Activated CD8-positive, alpha-beta memory T cell treated with anti-CD3 and anti-CD28 coated beads, Interleukin-2, amount 10 ng/mL, durations not matched to agents 7 days and 5 days (primary cell): ENCODE measurements at regions not wholly inside any gene's neighbourhood (a gene's known extent, or its start where the extent isn't known, plus 50 kb on each side); places are given as distances from the start of the nearest gene placed in this dataset.

Experiments
- ATAC-seq: fragments of 150-1000 bp; cut with Tn5 transposase; one replicate; pipeline ENCODE4 v1.10.0; 2021; ENCODE audit warnings: moderate library complexity
- CTCF ChIA-PET: fragments of 350-600 bp; sonication (Branson Sonifier 250); formaldehyde crosslinking; loops from one replicate; lab custom pipeline; 2021; ENCODE audit warnings: antibody characterized with exemption; lab: Charles Lee
- DNase-seq: peaks from one replicate; pipeline ENCODE4 v3.0.0-alpha.2; 2020
- H3K27ac Mint-ChIP-seq: one replicate; pipeline ENCODE4 v1.8.0; 2021; ENCODE audit warnings: mild to moderate bottlenecking, mixed read lengths
- H3K27me3 Mint-ChIP-seq: one replicate; pipeline ENCODE4 v1.8.0; 2021; ENCODE audit warnings: mixed read lengths
- H3K36me3 Mint-ChIP-seq: one replicate; pipeline ENCODE4 v1.8.0; 2021; ENCODE audit warnings: mild to moderate bottlenecking, mixed read lengths
- H3K4me1 Mint-ChIP-seq: one replicate; pipeline ENCODE4 v1.8.0; 2021; ENCODE audit warnings: mixed read lengths
- H3K4me3 Mint-ChIP-seq: one replicate; pipeline ENCODE4 v1.8.0; 2021; ENCODE audit warnings: mild to moderate bottlenecking, moderate library complexity, mixed read lengths
- H3K9me3 Mint-ChIP-seq: one replicate; pipeline ENCODE4 v1.8.0; 2022; ENCODE audit warnings: low read depth, mixed read lengths

DNA sequence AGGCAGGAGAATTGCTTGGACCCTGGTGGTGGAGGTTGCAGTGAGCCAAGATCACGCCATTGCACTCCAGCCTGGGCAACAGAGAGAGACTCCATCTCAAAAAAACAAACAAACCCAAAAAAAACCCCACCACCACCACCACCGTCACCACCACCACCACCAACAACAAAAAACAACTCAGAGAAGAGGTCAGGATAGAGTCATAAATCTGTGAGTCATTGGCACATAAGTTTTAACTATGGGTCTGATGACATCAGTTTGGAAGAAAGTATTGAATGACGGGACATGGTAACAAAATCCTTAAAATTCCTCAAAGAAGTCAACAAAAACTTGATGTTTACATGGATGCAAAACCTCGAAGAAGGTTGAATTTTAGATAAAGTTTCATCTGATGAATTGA lies 288.0 kb upstream of the SFRP2 start:
- no peaks in the 10 kb centered on the region for H3K27me3 Mint-ChIP-seq
- H3K4me1 Mint-ChIP-seq: no peaks in the 10 kb centered on the region
- H3K4me3 Mint-ChIP-seq: no peak overlapping the region
- H3K36me3 Mint-ChIP-seq: no peaks in the 10 kb centered on the region
- H3K9me3 Mint-ChIP-seq: no peaks in the 10 kb centered on the region
- no peak overlapping the region for H3K27ac Mint-ChIP-seq
- DNase-seq (no peak), ATAC-seq (no peak)
- CTCF ChIA-PET: no interaction called here

DNA sequence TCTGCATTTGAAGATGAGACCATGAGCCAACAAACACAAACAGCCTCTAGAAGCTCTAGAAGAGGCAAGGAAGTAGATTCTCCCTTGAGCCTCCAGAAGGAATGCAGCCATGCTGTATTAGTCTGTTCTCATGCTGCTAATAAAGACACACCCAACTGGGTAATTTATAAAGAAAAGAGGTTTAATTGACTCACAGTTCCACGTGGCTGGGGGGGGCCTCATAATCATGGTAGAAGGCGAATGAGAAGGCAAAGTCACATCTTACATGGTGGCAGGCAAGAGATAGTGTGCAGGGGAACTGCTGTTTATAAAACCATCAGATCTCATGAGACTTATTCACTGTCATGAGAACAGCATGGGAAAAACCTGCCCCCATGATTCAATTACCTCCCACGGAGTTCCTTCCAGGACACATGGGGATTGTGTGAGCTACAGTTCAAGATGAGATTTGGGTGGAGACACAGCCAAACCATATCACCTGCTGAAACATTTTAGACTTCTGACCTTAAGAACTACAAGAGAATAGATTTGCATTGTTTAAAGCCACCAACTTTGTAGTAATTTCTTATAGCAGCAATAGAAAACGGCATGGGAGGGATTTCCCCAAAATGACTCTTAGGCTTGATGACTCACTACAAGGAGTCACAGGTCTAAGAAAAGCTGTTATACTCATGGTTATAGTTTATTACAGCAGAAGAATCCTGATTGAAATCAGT lies 284.4 kb upstream of the SFRP2 start:
- no peak for ATAC-seq
- H3K4me3 Mint-ChIP-seq: no peak overlapping the region
- CTCF ChIA-PET: no interaction called here

DNA sequence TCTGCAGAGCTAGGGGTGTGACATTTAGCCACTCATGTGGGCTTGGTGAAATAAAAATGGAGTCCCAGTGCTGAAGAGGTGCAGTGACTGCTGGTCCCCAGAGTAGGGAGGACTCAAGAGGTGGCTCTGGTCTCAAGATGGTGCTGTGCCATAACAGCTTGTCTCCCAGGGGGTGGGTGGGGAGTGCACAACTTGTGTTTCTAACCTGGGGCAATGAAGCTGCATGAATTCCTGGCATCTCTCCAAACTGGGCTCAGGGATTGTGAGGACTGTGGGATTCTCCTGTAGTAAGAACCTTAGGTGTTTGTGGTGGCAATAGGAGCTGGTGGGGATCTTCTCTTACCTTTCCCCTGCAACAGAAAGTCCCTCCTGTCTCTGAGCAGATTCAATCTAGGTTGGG lies 278.9 kb upstream of the SFRP2 start:
- Mint-ChIP-seq H3K27me3 (no peaks in the 10 kb centered on the region), H3K4me1 (no peaks in the 10 kb centered on the region), H3K36me3 (no peaks in the 10 kb centered on the region), H3K27ac (no peak overlapping the region), H3K9me3 (peaks cover 2% of the 10 kb centered on the region), H3K4me3 (no peak overlapping the region)
- no peak for DNase-seq
- ATAC-seq: no peak
- CTCF ChIA-PET: no interaction called here

More for the DNA sequence above, 284.4 kb upstream of the SFRP2 start:
- H3K27me3 Mint-ChIP-seq: no peaks in the 10 kb centered on the region
- H3K4me1 Mint-ChIP-seq: no peaks in the 10 kb centered on the region
- no peak for DNase-seq
- no peaks in the 10 kb centered on the region for H3K9me3 Mint-ChIP-seq
- no peaks in the 10 kb centered on the region for H3K36me3 Mint-ChIP-seq
- H3K27ac Mint-ChIP-seq: no peak overlapping the region

- no peak for ATAC-seq
- H3K4me3 Mint-ChIP-seq: no peak overlapping the region
- H3K27me3 Mint-ChIP-seq: no peaks in the 10 kb centered on the region
- no peaks in the 10 kb centered on the region for H3K4me1 Mint-ChIP-seq
- CTCF ChIA-PET: no interaction called here
- DNase-seq: no peak
- H3K36me3 Mint-ChIP-seq: no peaks in the 10 kb centered on the region
- no peak overlapping the region for H3K27ac Mint-ChIP-seq
- H3K9me3 Mint-ChIP-seq: peaks cover 2% of the 10 kb centered on the region
These were observed 276.5 kb upstream of the SFRP2 start for GRCh38 chr4:154065368-154065767.

- H3K9me3 Mint-ChIP-seq: peaks cover 2% of the 10 kb centered on the region
- no peaks in the 10 kb centered on the region for H3K4me1 Mint-ChIP-seq
- no peak overlapping the region for H3K4me3 Mint-ChIP-seq
- CTCF ChIA-PET: no interaction called here
- no peak overlapping the region for H3K27ac Mint-ChIP-seq
- DNase-seq (no peak), ATAC-seq (no peak)
- H3K36me3 Mint-ChIP-seq: no peaks in the 10 kb centered on the region
- H3K27me3 Mint-ChIP-seq: no peaks in the 10 kb centered on the region
These were observed 275.4 kb upstream of the SFRP2 start for GRCh38 chr4:154064244-154064643.

DNA sequence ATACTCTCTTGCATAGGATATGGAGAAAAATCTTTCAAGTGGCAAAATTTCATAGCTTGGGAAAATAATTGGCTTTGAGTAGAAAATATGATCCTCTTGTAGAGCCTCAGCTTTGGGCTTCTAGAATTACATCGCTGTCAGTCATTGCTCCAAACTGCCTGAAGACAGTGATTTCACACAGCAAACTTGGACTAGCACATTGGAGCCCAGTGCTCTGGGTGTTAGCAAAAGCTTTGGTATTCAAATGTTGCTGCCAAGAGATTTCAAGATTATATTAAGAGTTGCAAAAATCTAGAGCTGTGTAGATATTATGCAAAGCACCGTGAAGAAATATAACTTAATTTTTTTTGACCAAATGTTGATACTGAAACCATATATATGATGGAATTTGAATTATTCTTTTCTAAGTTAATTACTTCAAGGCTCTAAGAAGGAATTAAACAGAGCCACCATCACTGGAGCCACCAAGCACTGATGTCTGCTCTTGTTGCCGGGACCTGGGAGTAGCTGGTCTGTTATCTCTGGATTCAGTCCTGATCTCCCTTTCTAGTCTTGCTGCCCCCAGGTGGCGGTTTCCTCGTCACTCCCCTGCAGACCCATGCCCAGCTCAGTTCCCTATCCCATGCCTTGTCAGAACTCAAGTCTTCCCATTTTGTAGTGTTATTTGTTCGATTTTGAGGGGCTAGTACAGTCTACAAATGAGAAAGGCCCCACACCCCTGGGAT lies 260.7 kb upstream of the SFRP2 start:
- CTCF ChIA-PET: no interaction called here
- Mint-ChIP-seq H3K27ac (no peak overlapping the region), H3K4me1 (no peaks in the 10 kb centered on the region), H3K4me3 (no peak overlapping the region), H3K36me3 (no peaks in the 10 kb centered on the region), H3K27me3 (no peaks in the 10 kb centered on the region), H3K9me3 (peaks cover 5% of the 10 kb centered on the region)
- no peak for DNase-seq
- no peak for ATAC-seq

- H3K27ac Mint-ChIP-seq: no peak overlapping the region
- DNase-seq (no peak), ATAC-seq (no peak)
- CTCF ChIA-PET: no interaction called here
- no peaks in the 10 kb centered on the region for H3K27me3 Mint-ChIP-seq
- H3K4me3 Mint-ChIP-seq: no peak overlapping the region
- no peaks in the 10 kb centered on the region for H3K9me3 Mint-ChIP-seq
- no peaks in the 10 kb centered on the region for H3K4me1 Mint-ChIP-seq
- no peaks in the 10 kb centered on the region for H3K36me3 Mint-ChIP-seq
These were observed 258.9 kb upstream of the SFRP2 start for GRCh38 chr4:154047733-154048132.

GRCh38 chr4:154044742-154045485 lies 256.0 kb upstream of the SFRP2 start:
- CTCF ChIA-PET: no interaction called here
- DNase-seq (no peak), ATAC-seq (no peak)
- Mint-ChIP-seq H3K4me3 (no peak overlapping the region), H3K27me3 (no peaks in the 10 kb centered on the region), H3K36me3 (no peaks in the 10 kb centered on the region), H3K9me3 (no peaks in the 10 kb centered on the region), H3K4me1 (no peaks in the 10 kb centered on the region), H3K27ac (no peak overlapping the region)

DNA sequence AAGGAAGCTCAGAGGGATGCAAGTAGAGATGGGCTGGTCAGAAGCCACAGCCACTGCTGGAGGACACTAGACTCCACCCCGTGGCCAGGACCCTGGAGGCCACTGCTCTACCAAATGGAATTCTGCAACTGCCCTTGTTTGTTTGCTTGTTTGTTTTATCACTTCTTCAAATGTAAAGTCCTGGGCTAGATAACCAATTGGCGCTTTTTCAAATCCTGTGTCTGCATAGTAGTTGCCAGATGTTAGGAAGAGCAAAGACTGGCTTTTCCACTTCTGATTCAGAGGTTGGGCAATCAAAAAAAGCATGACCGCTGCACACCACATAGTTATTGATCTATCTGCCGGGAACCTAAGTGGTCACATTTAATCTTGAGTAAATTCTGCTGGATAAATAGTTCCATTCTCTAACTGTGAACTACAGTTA lies 255.2 kb upstream of the SFRP2 start:
- Mint-ChIP-seq H3K27ac (no peak overlapping the region), H3K4me1 (no peaks in the 10 kb centered on the region), H3K27me3 (no peaks in the 10 kb centered on the region), H3K4me3 (no peak overlapping the region), H3K36me3 (no peaks in the 10 kb centered on the region), H3K9me3 (no peaks in the 10 kb centered on the region)
- CTCF ChIA-PET: no interaction called here
- ATAC-seq (no peak), DNase-seq (no peak)

DNA sequence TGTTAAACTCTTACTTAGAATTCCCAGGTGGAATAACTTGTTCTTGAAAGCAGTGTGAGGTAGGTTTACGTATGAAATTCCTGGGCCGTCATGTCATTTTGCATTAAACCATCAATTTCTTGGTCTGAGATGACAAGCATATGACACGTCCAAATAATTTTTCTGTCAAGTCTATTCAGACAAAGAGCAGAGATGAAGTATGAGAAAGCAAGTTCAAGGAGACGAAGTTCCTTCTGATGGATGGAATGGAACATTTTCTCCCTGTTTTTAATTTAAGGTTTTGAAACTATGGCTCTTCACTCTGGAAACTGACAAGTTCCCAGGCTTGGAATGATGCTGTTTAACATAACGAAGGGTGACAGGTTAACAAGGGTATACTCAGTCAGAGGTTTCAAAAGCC lies 252.8 kb upstream of the SFRP2 start:
- H3K27me3 Mint-ChIP-seq: no peaks in the 10 kb centered on the region
- no peaks in the 10 kb centered on the region for H3K9me3 Mint-ChIP-seq
- CTCF ChIA-PET: no interaction called here
- H3K27ac Mint-ChIP-seq: no peak overlapping the region
- H3K36me3 Mint-ChIP-seq: no peaks in the 10 kb centered on the region
- ATAC-seq (no peak), DNase-seq (no peak)
- H3K4me3 Mint-ChIP-seq: no peak overlapping the region
- H3K4me1 Mint-ChIP-seq: no peaks in the 10 kb centered on the region

GRCh38 chr4:154039435-154040343 lies 250.8 kb upstream of the SFRP2 start:
- no peaks in the 10 kb centered on the region for H3K9me3 Mint-ChIP-seq
- no peak overlapping the region for H3K27ac Mint-ChIP-seq
- CTCF ChIA-PET: no interaction called here
- H3K4me1 Mint-ChIP-seq: no peaks in the 10 kb centered on the region
- no peak overlapping the region for H3K4me3 Mint-ChIP-seq
- ATAC-seq (no peak), DNase-seq (no peak)
- H3K27me3 Mint-ChIP-seq: no peaks in the 10 kb centered on the region
- no peaks in the 10 kb centered on the region for H3K36me3 Mint-ChIP-seq

GRCh38 chr4:154036856-154037255 lies 248.0 kb upstream of the SFRP2 start:
- ATAC-seq (no peak), DNase-seq (no peak)
- Mint-ChIP-seq H3K9me3 (no peaks in the 10 kb centered on the region), H3K27ac (no peak overlapping the region), H3K4me1 (no peaks in the 10 kb centered on the region), H3K27me3 (no peaks in the 10 kb centered on the region), H3K4me3 (no peak overlapping the region), H3K36me3 (no peaks in the 10 kb centered on the region)
- CTCF ChIA-PET: no interaction called here

DNA sequence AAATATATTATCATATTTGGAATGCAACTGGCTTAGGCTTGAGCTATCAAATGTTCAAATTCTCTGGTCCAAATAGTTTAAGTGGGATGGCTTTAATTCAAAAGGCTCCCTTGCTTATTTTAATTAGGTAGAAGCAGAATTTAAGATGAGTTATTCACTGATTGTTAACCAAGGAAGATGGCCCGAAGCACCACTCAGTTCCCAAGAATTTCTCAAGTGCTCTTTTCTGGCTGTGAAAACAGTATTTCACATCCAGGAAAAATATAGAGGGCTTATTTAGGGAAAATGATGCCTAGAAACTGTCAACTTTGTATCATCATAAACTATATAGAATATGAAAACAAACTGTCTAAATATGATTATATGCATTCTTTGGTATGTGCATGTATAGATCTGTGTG lies 246.5 kb upstream of the SFRP2 start:
- DNase-seq (no peak), ATAC-seq (no peak)
- Mint-ChIP-seq H3K4me3 (no peak overlapping the region), H3K36me3 (no peaks in the 10 kb centered on the region), H3K9me3 (no peaks in the 10 kb centered on the region), H3K27ac (no peak overlapping the region), H3K4me1 (no peaks in the 10 kb centered on the region), H3K27me3 (no peaks in the 10 kb centered on the region)
- CTCF ChIA-PET: no interaction called here
